ENCODE measurements at regions not wholly inside any gene's neighbourhood (a gene's known extent, or its start where the extent isn't known, plus 50 kb on each side); places are given as distances from the start of the nearest gene placed in this dataset.

DNA sequence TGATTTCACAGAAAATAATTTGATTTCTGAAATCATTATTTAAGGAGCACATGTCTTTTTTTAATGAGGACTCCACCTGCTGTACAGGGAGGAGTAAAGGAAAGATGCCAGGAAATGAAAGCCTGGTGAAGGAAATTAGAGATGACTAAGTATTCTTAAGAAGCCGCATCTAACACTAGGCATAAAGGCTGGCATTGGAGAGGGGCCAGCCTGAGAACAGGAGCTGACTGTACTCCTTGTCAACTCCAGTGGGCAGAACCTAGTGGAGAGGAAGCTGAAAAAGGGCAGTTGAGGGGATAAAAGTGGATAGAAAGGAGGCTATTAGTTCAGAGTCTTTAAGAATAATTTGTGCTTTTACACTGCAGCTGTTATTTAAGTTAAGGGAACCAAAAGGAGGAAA is 393.0 kb downstream of the PPP1R2C start:
- Histone ChIP-seq H3K4me1 (ENCODE audit: control insufficient read depth in 2 of 3, insufficient read depth in 2 of 3, low read depth in 1 of 3, low read length in 3 of 3) (no peaks in the 10 kb centered on the region), H3K36me3 (ENCODE audit: control insufficient read depth in 2 of 3, insufficient read depth in 3 of 3, low read length in 3 of 3) (no peaks in the 10 kb centered on the region), H3K9me3 (ENCODE audit: control insufficient read depth in 2 of 3, insufficient read depth in 1 of 3, low read length in 3 of 3) (no peaks in the 10 kb centered on the region), H3K27me3 (ENCODE audit: control insufficient read depth, insufficient read depth, low read length) (no peaks in the 10 kb centered on the region), H3K4me3 (ENCODE audit: low read length in 3 of 3) (no peak overlapping the region), H3K27ac (ENCODE audit: low read depth in 2 of 2, low read length in 2 of 2) (no peak overlapping the region), H3K9ac (ENCODE audit: low read length in 3 of 3) (no peak overlapping the region)
- TF ChIP-seq, protein P1, sequence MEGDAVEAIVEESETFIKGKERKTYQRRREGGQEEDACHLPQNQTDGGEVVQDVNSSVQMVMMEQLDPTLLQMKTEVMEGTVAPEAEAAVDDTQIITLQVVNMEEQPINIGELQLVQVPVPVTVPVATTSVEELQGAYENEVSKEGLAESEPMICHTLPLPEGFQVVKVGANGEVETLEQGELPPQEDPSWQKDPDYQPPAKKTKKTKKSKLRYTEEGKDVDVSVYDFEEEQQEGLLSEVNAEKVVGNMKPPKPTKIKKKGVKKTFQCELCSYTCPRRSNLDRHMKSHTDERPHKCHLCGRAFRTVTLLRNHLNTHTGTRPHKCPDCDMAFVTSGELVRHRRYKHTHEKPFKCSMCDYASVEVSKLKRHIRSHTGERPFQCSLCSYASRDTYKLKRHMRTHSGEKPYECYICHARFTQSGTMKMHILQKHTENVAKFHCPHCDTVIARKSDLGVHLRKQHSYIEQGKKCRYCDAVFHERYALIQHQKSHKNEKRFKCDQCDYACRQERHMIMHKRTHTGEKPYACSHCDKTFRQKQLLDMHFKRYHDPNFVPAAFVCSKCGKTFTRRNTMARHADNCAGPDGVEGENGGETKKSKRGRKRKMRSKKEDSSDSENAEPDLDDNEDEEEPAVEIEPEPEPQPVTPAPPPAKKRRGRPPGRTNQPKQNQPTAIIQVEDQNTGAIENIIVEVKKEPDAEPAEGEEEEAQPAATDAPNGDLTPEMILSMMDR (IDR thresholded peaks at IDR 0.05; ENCODE audit: borderline replicate concordance, extremely low read depth, insufficient read depth): no peak
- no peak for FAIRE-seq
- no peak for DNase-seq
- intact Hi-C loops (cut with DNase I): no loop called here

DNA sequence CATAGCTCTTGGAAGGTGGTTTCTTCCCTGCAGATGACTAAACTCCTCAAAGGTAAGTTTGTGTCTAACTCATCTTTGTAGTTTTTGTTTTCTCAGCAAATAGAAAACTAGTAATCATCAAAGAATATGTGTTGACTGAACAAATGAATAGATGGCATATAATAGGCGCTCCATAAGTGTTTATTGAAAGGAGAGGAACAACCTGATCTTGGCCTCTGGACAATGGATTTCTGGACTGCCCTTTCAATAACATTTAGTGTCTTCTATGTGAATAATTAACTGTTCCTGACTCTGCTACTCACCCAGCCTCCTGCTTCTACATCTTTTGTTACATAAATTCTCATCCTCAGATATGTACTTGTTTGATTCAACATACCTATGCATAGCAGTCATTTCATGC is 399.1 kb downstream of the PPP1R2C start:
- intact Hi-C loops (cut with DNase I): no loop called here
- no peak for FAIRE-seq

DNA sequence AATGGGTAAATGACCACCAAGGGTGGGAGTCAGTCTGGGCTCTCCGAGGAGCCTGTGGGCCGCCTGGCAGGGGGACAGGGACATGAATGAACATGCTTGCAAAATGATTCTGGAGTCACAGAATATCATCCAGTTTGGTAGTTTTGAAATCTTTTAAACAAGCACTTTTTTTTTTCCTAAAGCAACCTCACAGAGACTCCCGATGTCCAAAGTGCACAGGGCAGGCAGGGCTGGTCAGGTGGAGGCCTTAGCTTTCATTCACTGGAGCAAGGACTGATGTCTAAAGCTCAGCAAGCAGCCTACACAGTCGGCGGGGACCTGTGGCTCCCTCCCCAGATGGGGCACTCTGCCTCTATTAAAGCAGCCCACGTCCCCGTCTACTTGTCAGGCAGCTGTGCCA is 402.9 kb downstream of the PPP1R2C start:
- TF ChIP-seq, protein P1 (IDR thresholded peaks at IDR 0.05; ENCODE audit: borderline replicate concordance, extremely low read depth, insufficient read depth): no peak
- Histone ChIP-seq H3K9ac (ENCODE audit: low read length in 3 of 3) (no peak overlapping the region), H3K27ac (ENCODE audit: low read depth in 2 of 2, low read length in 2 of 2) (peak overlapping the region; percentile 67 to 72), H3K9me3 (ENCODE audit: control insufficient read depth in 2 of 3, insufficient read depth in 1 of 3, low read length in 3 of 3) (no peaks in the 10 kb centered on the region), H3K27me3 (ENCODE audit: control insufficient read depth, insufficient read depth, low read length) (peaks cover 2% of the 10 kb centered on the region), H3K4me1 (ENCODE audit: control insufficient read depth in 2 of 3, insufficient read depth in 2 of 3, low read depth in 1 of 3, low read length in 3 of 3) (no peaks in the 10 kb centered on the region), H3K4me3 (ENCODE audit: low read length in 3 of 3) (peak overlapping the region in 1 of 3 donors; percentile 37), H3K36me3 (ENCODE audit: control insufficient read depth in 2 of 3, insufficient read depth in 3 of 3, low read length in 3 of 3) (no peaks in the 10 kb centered on the region)
- no peak for FAIRE-seq
- intact Hi-C loops (cut with DNase I): no loop called here
- no peak for DNase-seq

More for the DNA sequence above, 399.1 kb downstream of the PPP1R2C start:
- Histone ChIP-seq H3K36me3 (ENCODE audit: control insufficient read depth in 2 of 3, insufficient read depth in 3 of 3, low read length in 3 of 3) (no peaks in the 10 kb centered on the region), H3K27ac (ENCODE audit: low read depth in 2 of 2, low read length in 2 of 2) (no peak overlapping the region), H3K27me3 (ENCODE audit: control insufficient read depth, insufficient read depth, low read length) (no peaks in the 10 kb centered on the region), H3K4me3 (ENCODE audit: low read length in 3 of 3) (no peak overlapping the region), H3K9ac (ENCODE audit: low read length in 3 of 3) (no peak overlapping the region), H3K9me3 (ENCODE audit: control insufficient read depth in 2 of 3, insufficient read depth in 1 of 3, low read length in 3 of 3) (no peaks in the 10 kb centered on the region), H3K4me1 (ENCODE audit: control insufficient read depth in 2 of 3, insufficient read depth in 2 of 3, low read depth in 1 of 3, low read length in 3 of 3) (no peaks in the 10 kb centered on the region)
- no peak for DNase-seq
- TF ChIP-seq, protein P1 (IDR thresholded peaks at IDR 0.05; ENCODE audit: borderline replicate concordance, extremely low read depth, insufficient read depth): no peak

DNA sequence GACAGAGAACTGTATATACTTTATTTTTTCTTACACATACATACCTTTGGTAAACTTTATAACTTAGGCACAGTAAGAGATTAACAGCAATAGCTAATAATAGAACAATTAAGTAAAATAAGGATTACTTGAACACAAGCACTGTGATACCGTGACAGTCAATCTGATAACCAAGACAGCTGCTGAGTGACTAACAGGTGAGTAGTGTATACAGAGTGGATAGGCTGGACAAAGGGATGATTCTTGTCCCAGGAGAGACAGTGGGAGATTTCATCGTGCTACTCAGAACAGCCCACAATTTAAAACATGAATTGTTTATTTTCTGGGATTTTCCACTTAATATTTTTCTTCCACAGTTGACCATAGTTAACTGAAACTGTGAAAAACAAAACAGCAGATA is 411.8 kb downstream of the PPP1R2C start:
- Histone ChIP-seq H3K27ac (ENCODE audit: low read depth in 2 of 2, low read length in 2 of 2) (no peak overlapping the region), H3K27me3 (ENCODE audit: control insufficient read depth, insufficient read depth, low read length) (no peaks in the 10 kb centered on the region), H3K9me3 (ENCODE audit: control insufficient read depth in 2 of 3, insufficient read depth in 1 of 3, low read length in 3 of 3) (no peaks in the 10 kb centered on the region), H3K9ac (ENCODE audit: low read length in 3 of 3) (no peak overlapping the region), H3K36me3 (ENCODE audit: control insufficient read depth in 2 of 3, insufficient read depth in 3 of 3, low read length in 3 of 3) (no peaks in the 10 kb centered on the region), H3K4me3 (ENCODE audit: low read length in 3 of 3) (no peak overlapping the region), H3K4me1 (ENCODE audit: control insufficient read depth in 2 of 3, insufficient read depth in 2 of 3, low read depth in 1 of 3, low read length in 3 of 3) (no peaks in the 10 kb centered on the region)
- FAIRE-seq: no peak
- TF ChIP-seq, protein P1 (IDR thresholded peaks at IDR 0.05; ENCODE audit: borderline replicate concordance, extremely low read depth, insufficient read depth): no peak
- intact Hi-C loops (cut with DNase I): no loop called here
- no peak for DNase-seq
